Non-pigmented ciliary epithelial cell (primary cell): ENCODE measurements at regions not wholly inside any gene's neighbourhood (a gene's known extent, or its start where the extent isn't known, plus 50 kb on each side); places are given as distances from the start of the nearest gene placed in this dataset.

Experiments used
- DNase-seq: peaks from one replicate; pipeline ENCODE4 v3.0.0-alpha.2; 2010; ENCODE audit warnings: low read depth

DNA sequence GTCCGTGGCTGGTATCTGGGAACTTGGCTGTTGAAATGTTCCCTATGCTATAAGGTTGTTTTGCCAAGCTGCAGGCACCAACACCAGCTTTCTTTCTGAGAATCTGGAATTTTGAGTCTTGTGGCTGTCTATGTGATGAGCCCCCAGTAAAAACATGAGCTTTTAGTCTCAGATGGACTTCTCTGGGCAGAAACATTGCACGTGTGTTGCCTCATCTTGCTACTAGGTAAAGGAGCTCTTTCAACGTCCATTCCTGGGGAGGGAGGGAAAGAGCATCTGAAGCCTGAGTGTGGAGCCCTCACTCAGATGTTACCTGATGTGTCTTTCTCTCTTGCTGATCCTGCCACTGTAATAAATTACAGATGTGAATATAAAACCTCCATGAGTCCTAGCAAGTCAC lies 183.8 kb upstream of the LHX5 start:
- DNase-seq: no peak

DNA sequence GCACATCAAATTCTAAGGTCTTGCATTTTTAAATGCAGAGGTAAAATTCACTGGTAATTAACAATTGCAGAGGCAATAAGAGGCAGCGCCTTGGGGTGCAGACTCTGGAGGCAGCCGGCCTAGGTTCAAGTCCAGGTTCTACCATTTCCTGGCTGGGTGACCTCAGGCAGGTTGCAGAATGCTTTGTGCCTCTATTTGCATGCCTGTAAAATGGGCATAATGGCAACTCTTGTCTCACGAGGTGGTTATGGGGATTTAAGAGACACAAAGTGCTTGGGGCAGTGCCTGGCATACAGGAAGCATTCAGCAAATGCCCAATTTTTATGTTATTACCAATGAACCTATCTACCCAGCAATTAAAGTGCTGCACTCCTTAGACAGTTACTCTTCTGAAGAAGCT lies 180.0 kb upstream of the LHX5 start:
- DNase-seq: no peak

DNA sequence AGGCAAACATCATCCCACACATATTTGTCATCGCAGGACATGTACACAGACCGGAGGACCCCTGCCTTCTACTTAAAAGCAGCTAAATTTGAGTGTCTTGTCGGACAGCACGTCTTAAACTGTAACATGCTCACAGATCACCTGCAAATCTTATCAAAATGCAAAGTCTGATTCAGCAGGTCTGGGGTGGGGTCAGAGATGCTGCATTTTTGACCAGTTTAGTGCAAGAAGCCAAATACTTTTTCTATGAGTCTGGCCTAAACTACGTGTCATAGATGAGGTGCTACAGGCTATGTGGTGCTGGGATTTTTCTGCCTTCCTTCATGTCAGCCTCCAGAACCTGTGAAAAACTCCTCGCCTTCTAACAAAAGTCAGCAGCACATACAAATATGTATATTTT lies 178.8 kb upstream of the LHX5 start:
- DNase-seq: no peak

DNA sequence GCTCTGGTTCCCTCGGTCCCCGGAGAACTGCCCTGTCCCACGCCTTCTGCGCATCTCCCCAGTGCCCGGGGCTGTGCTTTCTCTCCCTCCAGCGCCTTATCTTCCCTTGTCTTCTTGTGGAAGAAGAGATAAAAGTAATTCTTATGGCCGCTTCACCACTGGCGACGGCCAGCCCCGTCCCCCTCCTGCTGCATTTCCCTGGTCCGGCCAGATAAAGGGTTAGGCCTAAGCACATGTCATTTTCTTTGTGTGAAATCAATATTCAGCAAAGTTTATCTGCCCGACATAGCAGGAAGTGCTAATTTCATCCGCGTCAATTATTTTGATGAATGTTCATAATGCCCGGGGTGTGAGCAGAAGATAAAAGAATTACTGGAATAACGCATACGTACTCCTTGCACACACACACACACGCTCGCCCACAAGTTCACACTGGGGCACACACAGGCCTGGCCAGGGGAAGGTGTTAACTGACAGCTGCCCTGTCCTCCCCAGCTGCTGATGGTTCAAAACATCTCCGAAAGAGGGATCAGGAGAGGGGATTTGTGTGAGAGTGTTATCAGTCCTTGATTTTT lies 177.7 kb upstream of the LHX5 start:
- no peak for DNase-seq

DNA sequence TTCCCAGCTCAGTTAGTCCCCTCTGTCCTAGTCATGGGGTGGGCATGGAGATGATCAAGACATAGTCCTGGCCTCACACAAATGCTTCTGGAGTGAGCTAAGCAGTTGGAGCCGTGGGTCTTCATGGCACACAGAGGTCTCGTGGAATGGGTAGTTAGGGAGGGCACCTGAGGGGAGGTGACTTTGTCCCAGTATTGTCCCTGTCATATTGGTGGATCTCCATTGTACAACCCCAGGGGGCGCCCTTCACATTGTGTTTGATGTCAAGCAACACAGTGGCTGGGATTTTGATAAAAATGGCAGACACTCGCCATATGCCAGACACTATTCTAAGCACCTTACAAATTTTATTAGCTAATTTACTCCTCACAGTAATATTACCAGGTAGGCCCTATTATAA lies 175.4 kb upstream of the LHX5 start:
- no peak for DNase-seq

DNA sequence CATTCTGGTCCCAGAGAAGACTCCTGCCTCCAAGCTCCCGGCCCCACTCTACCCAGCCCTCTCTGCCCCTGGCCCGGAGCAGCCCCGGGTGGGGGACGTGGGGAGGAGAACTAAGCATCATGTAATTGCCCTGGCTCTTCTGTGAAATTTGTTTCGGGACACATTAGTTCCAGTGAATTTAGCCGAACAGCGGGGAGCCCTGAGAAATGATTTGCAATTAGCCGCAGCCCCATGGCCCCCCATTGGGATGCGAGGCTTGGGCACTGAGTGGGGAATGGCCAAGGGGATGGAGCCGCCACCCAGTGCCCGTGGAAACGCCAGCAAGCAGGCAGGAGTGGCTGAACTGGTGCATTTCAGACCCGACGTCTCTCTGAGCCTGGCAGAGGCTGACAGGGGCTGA lies 173.9 kb upstream of the LHX5 start:
- DNase-seq: no peak

DNA sequence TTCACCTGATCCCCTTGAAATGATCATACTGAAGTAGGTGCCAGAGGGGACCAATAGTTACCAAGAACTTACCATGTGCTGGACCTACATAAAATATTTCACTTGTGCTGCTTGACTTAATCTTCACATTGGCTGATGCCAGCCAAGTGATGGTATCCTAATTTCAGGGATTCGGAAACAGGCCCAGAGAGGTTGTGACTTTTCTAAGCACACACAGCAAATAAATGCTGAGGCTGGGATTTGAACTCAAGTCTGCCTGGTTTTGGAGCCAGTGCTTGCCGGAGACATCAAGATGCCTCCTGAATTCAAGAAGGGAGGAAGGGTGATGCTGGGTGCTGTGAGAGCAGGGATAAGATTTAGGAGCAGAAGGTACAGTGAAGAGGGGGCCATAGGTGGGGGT lies 173.5 kb upstream of the LHX5 start:
- no peak for DNase-seq

DNA sequence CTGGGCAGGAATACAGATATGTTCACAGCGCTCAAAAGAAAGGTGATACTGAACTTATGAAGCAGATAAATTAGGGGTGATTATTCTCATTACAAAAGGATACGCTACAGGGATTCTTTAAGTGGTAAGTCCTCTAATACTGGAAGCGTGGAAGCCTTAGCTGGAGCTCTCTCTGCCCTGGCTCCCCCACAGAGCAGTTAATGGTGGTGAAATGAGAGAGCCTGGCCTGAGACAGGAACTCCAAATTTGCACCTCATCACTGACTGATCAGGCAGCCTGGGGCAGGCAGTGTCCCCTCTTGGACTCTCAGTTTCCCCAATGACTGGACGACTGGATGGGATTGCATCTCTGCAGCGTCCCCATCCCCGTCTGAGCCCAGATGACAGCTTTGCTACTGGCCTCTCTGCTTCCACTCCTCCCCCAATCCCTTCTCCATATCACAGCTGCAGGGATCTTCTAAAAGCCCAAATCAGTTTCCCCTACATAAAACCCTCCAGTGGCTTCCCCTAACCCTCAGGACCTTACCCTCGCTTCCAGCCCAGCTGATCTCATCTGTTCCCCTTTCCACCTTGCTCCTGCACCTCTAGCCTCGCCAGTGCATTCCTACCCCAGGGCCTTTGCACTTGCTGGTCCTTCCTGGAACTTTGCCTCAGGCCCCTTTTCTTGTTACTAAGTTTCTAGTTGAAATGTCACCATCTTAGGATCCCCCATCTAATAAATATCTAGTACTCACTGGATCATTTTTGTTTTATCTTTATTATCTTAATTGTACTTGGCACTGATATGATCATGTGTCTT lies 171.7 kb upstream of the LHX5 start:
- no peak for DNase-seq

DNA sequence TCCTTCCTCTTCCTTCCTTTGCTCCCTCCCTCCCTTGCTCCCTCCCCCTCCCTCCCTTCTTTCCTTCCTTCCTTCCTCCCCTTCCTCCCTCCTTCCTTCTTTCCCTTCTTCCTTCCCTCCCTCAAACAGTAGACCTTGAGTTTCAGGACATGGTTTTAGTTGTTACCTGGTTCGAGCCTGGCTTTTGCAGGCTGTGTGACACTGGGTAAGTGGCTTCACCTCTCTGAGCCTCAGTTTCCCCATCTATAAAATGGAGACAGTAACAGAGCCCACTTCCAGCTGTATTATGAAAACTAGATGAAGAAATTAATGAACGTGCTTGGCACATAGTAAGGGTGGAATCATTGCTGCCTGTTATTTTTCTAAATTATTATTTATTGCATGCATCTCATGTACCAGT lies 171.0 kb upstream of the LHX5 start:
- no peak for DNase-seq

DNA sequence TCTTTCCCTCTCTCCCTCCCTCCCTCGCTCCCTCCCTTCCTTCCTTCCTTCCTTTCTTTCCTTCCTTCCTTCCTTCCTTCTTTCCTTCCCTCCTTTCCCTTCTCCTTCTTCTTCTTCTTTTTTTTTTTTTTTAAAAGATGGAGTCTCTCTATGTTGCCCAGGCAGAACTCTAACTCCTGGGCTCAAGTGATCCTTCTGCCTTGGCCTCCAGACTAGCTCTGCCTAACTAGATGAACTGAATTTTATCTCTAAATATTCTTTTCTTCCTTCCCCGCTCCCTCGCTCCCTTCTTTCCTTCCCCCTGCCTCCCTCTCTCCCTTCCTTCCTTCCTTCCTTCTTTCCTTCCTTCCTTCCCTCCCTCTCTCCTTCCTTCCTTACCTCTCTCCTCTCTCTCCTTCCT lies 170.5 kb upstream of the LHX5 start:
- no peak for DNase-seq

DNA sequence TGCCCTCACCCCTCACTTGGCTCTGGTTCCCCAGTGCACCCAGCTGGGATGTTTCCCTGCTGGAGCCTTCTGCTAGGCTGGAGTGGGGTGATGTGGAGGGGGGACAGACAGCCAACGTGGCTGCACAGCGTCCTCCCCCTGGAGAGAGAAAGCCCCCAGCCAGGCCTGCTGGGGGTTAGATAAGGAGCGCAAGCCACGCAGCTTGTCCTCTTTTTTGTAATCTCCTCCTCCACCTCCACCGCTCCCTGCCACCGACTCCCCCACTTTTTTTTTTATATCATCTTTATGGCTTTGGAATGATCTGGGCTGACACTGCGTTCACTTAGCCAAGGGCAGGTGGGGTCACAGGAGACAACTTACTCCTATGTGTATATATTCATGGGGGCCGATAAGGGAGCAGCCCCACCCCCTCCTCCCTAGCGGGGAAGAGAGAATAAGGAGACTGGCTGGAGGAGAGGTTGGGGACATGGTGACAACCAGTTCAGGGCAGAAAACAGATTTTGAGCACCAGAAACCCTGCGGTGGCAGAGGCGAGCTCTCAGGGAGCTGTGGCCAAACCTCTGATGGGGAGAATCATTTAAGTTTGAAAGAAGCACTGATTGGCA lies 169.9 kb upstream of the LHX5 start:
- DNase-seq: no peak

DNA sequence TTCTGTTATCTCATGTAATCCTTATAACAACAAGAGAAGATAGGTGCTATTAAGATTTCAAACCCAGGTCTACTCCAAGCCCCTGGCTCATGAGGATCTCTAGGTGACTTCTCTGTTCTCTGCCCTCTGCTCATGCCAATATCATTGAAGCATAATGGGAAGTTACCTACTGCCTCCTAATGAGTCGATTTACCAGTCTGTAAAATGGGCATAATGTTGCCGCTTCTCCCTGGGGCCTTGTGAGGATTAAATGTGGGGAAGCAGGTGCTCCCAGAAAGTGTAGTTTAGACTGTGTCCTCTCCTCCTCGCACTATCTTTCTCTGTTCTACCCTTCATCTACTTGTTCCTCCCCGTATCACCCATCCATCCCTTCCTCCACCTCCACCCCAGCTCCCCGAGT lies 169.2 kb upstream of the LHX5 start:
- no peak for DNase-seq

DNA sequence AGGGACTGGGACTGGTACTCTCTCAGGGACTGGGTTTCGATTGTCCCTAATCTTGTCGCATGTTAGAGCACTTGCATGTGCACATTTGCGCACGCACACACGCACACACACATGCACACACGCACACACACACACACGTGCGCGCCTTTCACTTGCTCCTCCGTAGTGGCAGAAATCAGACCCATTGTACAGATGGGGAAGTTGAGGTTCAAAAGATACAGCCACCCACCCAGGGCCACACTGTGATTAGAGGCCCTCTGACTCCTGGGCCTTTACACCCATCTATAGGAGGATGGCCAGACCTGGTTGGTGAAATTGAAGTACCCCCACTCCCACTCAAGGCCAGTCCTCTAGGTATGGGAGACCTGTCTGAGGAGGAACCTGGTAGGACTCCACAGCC lies 167.8 kb upstream of the LHX5 start:
- DNase-seq: no peak

DNA sequence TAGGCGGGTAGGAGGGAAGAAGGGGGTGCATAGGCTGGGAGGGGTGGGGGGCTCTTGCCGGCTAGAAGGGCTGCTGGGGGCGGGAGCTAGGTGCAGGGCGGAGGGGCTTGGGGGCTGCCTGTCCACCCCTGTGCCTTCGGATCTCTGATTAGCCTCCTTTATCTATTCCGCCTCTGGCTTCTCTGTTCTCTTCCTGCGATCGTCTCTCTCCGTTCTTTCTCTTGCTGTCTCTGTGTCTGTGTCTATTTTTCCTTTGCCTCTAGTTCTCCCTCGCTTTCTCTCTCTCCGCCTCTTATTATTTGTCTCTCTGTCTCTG lies 166.7 kb upstream of the LHX5 start:
- DNase-seq: no peak

DNA sequence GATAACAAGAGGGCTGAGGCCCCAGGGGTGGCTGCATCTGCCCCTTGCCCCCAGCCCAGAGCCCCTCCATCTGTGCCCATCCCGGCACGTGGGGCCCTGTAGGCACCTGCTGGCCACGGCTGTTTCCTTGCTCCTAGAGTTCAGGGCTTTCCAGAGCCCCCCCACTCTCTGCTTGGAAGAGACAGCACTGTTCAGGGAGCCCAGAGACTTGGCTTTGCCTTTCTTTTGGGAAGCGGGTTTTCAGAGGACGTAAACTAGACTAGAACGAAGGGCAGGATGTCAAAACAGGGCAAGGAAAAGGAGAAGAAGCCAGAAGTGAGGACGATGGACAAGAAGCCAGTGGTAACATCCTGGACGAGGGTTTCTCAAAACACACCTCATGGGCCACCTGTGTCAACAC lies 163.3 kb upstream of the LHX5 start:
- no peak for DNase-seq

DNA sequence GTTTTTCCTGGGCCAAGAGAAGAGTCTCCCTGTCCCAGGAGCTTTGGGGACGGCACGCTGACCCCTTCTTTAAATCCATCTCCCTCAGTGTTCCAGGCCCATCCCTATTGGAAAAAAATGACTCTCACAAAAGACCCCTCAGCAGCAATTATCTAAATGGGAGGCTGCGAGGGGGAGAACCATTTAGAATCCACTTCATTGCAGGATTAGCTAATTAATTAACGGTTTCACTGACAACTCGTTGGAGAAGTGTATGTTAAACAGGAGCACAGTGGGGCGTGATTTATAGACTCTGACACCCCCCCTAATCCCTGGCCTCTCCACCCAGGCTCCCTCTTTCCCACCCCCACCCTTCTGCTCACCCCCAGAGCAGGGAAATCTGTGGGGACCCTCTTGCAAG lies 162.8 kb upstream of the LHX5 start:
- DNase-seq: no peak

DNA sequence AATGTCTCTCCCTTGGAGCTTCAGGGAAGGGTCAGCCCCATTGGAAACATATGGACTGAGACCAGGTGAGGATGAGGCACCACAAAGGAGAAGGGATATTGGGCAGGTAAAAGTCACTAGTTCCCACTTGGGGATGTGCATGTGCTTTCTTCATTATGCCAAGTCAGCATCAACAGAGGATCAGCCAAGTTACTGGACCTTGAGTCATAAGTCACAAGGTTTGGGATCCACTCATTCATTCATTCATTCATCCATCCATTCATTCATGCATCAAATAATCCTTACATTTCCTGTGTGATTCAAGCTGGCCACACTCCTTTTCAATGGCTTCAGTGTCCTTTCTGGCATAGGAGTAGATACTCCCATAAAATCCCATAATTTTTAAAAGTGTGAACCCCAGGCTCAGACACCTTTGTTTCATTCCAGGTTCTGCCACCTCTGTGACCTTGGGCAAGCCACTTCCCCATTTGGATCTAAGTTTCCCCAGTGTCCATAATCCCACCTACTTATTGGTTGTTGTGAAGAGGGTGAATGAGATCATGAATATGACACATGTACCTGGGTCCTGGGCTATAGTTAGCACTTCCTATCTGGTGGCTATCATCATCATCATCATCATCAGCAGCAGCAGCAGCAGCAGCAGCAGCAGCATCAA lies 162.1 kb upstream of the LHX5 start:
- DNase-seq: no peak

DNA sequence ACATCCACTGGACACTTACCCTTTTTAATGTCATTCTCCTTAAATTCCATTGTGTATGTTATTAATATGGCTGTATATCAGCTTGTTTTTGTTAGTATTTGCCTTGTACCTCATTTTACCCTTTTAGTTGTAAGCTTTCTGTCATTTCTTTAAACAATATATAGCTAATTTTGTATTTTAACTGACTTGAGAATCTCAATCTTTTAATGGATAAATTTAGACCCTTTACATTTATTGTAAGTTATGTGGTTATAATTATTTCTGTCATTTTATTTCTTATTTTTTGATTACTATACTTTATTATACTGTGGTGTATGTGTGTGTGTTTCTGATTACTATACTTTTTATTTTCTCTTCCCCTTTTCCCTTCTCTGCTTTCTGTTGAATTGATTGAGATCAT lies 159.0 kb upstream of the LHX5 start:
- DNase-seq: no peak

DNA sequence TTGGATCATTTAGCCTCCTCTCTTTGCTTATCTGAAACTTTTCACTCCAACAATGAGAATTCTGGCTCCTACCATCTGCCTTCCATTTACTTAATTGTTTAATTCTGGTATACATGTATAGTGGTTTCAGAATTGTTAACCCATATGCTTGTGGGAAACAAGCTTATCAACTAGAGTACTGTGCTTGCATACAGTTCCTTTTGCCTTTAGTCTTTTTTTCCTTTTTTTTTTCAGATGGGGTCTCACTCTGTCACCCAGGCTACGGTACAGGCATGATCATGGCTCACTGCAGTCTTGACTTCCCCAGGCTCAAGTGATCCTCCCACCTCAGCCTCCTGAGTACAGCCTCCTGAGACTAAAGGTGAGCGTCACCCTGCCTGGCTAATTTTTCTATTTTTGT lies 153.8 kb upstream of the LHX5 start:
- no peak for DNase-seq

DNA sequence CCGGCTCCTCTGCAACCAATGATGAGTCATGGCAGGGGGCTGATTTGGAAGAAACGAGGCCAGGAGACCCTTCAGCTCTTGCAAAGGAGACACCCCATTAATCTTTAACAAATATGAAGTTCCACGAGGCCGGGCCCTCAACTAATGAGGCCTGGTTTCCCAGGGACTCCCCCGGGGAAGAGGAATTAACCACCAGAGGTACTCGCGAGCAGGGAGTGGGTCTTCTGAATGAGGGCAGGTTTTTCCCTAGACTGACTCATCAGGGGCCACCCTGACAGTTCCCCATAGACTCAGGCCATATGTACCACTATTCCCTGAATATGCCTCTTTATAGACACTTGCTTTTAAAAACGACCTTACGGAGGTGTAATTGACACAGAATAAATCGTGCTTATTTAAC lies 150.7 kb upstream of the LHX5 start:
- DNase-seq: no peak

DNA sequence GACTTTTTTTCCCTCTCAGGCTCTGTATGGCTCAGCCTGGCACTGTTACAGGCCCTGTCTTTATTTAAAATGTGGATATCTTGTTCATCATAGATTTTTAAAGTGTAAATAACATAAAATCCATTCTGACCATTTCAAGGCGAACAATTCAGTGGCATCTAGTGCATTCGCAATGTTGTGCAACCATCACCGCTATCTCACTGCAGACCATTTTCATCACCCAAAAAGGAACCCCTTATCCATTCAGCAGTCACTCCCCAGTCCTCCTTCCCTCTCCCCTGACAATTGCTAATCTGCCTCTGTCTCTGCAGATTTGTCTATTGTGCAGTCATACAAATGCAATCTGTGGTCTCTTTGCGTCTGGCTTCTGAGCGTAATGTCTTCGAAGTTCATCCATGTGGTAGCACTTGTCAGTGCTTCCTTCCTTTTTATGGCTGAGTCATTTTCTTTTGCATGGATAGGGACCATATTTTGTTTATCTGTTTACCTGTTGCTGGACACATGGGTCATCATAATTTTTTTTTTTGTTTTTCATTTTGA lies 148.8 kb upstream of the LHX5 start:
- no peak for DNase-seq

DNA sequence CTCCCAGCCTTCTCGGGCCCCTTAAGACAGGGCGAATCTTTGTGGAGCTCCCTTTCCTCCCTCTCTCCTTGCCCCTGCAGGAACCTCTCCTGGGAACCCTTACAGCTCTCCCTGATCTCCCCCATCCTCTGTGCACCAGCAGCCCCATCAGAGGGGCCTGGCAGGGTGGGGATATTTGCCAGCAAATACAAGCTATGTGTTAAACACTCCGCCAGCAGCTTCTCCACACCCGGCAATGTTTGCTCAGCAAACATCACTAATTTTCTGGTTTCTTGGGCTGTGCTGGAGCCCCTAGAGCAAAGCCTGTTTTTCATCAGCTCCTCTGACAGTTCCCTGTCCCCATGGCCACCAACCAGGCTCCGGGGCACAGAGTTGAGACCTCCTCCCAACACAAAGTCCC lies 147.5 kb upstream of the LHX5 start:
- DNase-seq: no peak

DNA sequence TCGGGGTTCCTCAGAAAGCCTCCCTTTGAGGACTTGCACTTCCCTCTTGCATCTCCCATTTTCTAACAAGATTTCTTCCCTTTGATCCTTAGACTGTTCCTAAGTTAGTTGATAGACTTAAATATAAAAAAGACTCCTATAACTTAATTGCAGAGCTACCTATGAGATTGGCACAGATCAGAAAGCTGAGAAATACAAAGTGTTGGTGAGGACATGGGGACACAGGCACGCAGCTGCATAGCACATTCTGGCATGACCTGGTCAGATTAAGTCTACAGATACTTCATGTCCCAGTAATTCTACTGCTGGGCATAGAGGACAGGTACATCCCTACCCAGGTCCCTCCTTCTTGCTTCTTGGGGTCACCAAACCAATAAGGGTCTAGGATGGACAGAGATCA lies 141.7 kb upstream of the LHX5 start:
- DNase-seq: no peak
